ENCODE measurements at regions not wholly inside any gene's neighbourhood (a gene's known extent, or its start where the extent isn't known, plus 50 kb on each side); places are given as distances from the start of the nearest gene placed in this dataset.

DNA sequence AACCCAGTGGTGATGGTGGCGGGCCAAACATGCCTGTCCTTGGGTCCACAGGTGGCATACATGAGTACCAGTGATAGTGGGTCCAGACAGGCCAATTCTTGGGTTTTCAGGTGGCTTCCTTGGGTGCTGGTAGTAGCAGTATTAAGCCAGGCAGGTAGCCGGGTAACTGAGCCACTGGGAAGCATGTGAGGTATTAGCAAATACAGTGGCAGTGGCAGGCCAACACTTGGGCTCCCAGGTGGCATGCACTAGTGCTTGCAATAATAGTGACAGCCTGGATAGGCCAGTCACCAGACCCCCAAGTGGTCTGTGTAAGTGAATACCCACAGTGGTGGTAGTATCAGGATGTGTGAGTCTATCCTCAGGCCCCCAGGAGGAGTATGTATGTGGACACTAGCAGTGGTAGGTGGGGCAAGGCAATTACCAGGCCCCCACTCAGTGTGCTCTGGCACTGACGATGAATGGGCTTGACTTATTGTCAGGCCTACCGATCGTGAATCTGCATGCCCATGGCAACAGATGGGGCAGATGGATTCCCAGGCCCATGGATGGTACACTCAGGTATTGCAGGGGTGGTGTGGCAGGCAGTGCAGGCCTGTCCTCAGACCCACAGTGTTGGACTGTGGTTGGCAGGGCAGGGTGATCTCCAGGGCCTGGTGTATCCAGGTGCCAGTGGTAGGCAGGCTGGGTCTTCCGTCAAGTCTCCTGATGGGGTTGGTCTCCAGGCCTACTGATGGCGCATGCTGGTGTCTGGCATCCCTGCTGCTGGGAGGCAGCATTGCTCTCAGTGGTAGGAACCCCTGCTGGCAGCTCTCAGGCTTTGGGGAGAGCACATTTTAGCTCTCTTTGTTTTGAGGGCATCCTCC, 840.7 kb downstream of the FAM181B start:
- intact Hi-C loops (cut with DNase I): no loop called here
- no peak overlapping the region for H3K27ac ChIP-seq
- no peak overlapping the region for H3K4me3 ChIP-seq
- TF ChIP-seq POLR2A (IDR thresholded peaks at IDR 0.05) (no peak), EP300 (IDR thresholded peaks at IDR 0.05) (no peak)
- TF ChIP-seq, protein P1, sequence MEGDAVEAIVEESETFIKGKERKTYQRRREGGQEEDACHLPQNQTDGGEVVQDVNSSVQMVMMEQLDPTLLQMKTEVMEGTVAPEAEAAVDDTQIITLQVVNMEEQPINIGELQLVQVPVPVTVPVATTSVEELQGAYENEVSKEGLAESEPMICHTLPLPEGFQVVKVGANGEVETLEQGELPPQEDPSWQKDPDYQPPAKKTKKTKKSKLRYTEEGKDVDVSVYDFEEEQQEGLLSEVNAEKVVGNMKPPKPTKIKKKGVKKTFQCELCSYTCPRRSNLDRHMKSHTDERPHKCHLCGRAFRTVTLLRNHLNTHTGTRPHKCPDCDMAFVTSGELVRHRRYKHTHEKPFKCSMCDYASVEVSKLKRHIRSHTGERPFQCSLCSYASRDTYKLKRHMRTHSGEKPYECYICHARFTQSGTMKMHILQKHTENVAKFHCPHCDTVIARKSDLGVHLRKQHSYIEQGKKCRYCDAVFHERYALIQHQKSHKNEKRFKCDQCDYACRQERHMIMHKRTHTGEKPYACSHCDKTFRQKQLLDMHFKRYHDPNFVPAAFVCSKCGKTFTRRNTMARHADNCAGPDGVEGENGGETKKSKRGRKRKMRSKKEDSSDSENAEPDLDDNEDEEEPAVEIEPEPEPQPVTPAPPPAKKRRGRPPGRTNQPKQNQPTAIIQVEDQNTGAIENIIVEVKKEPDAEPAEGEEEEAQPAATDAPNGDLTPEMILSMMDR (IDR thresholded peaks at IDR 0.05): no peak
- H3K27me3 ChIP-seq: no peaks in the 10 kb centered on the region
- no peaks in the 10 kb centered on the region for H3K4me1 ChIP-seq (ENCODE audit: insufficient read depth)
- no peak for DNase-seq
- 92 to 95% (median 94%) methylated on average over 6 to 7 of the region's 7 CpGs for WGBS, 3 donors
- no peaks in the 10 kb centered on the region for H3K9me3 ChIP-seq
- no peaks in the 10 kb centered on the region for H3K36me3 ChIP-seq

DNA sequence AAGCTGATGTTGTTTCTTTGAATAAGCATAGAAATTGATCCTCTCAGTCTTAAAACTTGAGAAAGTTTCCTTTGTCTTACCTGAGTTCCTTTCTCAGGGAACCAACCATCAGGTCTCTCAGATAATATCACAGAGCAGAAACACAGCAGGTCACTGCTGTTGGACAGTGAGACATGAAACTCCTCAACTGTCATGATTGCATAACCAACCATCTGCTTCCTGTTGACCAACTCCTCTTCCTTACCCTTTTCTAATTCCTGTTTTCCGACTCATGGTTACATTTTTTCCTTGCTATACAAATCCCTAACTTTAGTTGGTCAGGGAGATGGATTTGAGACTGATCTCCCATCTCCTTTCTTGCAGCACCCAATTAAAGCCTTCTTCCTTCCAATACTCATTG, 845.3 kb downstream of the FAM181B start:
- Histone ChIP-seq H3K9me3 (no peaks in the 10 kb centered on the region), H3K36me3 (no peaks in the 10 kb centered on the region), H3K27me3 (no peaks in the 10 kb centered on the region), H3K4me1 (ENCODE audit: insufficient read depth) (no peaks in the 10 kb centered on the region), H3K27ac (no peak overlapping the region), H3K4me3 (no peak overlapping the region)
- intact Hi-C loops (cut with DNase I): no loop called here
- no peak for TF ChIP-seq EP300 (IDR thresholded peaks at IDR 0.05)
- no peak for TF ChIP-seq POLR2A (IDR thresholded peaks at IDR 0.05)
- TF ChIP-seq, protein P1 (IDR thresholded peaks at IDR 0.05): no peak
- WGBS, 3 donors: 72 to 82% (median 78%) methylated on average over 1 of the region's 1 CpG
- DNase-seq: no peak

DNA sequence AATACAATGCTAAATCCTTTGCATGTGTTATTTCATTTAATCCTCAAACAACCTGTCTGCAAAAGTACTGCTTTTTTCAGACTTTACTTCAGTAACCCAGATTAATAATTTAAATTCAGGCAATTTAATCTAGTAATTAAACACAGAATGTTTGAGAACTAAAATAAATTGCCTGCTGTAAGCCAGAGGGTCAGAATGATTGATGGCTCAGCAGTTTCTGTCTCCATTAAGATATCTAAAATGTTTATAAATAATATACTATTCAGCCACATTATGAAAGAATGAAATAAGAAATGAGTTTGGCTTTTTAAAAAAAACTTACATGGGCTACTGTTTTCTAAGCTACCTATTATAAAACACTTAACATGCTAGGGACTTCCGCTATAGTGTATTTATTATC, 846.0 kb downstream of the FAM181B start:
- no peaks in the 10 kb centered on the region for H3K4me1 ChIP-seq (ENCODE audit: insufficient read depth)
- no peak for DNase-seq
- H3K36me3 ChIP-seq: no peaks in the 10 kb centered on the region
- H3K9me3 ChIP-seq: no peaks in the 10 kb centered on the region
- no peak overlapping the region for H3K27ac ChIP-seq
- WGBS, 3 donors: 89 to 97% (median 95%) methylated on average over 1 of the region's 1 CpG
- intact Hi-C loops (cut with DNase I): no loop called here
- TF ChIP-seq POLR2A (IDR thresholded peaks at IDR 0.05) (no peak), EP300 (IDR thresholded peaks at IDR 0.05) (no peak)
- H3K27me3 ChIP-seq: no peaks in the 10 kb centered on the region
- no peak overlapping the region for H3K4me3 ChIP-seq

DNA sequence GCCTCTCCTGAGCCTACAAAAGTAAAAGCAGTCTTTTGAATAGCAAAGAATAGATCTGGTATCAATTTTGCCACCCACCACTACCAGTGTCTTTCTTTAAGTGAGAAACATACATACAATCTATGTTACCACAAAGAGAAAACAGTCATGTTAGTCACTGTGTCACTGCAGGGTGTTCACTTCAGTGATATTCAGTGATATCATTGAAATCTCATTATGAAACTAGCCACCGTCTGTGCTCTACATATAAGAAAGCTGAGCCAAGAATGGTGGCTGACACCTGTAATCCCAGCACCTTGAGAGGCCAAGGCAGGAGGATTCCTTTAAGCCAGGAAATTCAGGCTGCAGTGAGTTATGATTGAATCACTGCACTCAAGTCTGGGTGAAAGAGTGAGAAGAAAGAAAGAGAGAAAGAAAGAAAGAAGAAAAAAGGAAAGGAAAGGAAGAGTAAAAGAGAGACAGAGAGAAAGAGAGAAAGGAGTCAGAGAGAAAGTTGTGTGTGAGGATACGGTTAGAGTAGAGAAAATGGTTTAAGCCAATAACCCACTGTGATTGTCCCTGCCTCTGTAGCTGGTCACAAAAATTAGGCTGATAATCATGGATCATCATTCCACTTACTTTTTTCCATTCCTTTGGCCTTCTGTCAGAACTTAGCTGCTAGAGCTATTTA, 847.1 kb downstream of the FAM181B start:
- intact Hi-C loops (cut with DNase I): no loop called here
- no peak for DNase-seq
- whole genome bisulfite sequencing, 3 donors: 75 to 88% (median 77%) methylated on average over 2 of the region's 2 CpGs
- H3K4me1 ChIP-seq (ENCODE audit: insufficient read depth): no peaks in the 10 kb centered on the region
- no peak overlapping the region for H3K27ac ChIP-seq
- H3K9me3 ChIP-seq: no peaks in the 10 kb centered on the region
- H3K4me3 ChIP-seq: no peak overlapping the region
- no peaks in the 10 kb centered on the region for H3K27me3 ChIP-seq
- H3K36me3 ChIP-seq: no peaks in the 10 kb centered on the region
- TF ChIP-seq POLR2A (IDR thresholded peaks at IDR 0.05): no peak
- TF ChIP-seq EP300 (IDR thresholded peaks at IDR 0.05): no peak
- TF ChIP-seq, protein P1 (IDR thresholded peaks at IDR 0.05): no peak

DNA sequence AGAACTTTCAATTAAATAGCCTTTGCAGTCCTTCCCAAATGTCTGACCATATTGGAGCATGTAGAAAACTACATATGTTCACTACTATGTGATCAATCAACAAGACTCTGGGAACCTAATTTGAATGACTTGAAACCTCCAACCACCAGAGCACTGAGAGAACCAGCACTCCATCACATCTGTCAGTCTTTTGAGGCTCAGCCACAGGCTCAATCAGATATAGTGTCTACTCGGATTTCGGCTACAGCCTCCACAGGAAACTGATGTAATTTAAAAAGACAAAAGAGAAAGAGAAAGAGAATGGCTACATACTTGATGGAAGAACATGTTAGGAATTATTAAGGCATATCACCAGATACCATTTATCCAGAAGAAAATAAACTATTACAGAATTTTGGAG, 859.0 kb downstream of the FAM181B start:
- no peak for TF ChIP-seq EP300 (IDR thresholded peaks at IDR 0.05)
- TF ChIP-seq, protein P1 (IDR thresholded peaks at IDR 0.05): no peak
- TF ChIP-seq POLR2A (IDR thresholded peaks at IDR 0.05): no peak
- 60 to 69% (median 67%) methylated on average over 2 of the region's 2 CpGs for WGBS, 3 donors
- H3K27ac ChIP-seq: no peak overlapping the region
- no peaks in the 10 kb centered on the region for H3K36me3 ChIP-seq
- H3K4me1 ChIP-seq (ENCODE audit: insufficient read depth): no peaks in the 10 kb centered on the region
- no peaks in the 10 kb centered on the region for H3K27me3 ChIP-seq
- DNase-seq: no peak
- intact Hi-C loops (cut with DNase I): no loop called here
- H3K4me3 ChIP-seq: no peak overlapping the region
- no peaks in the 10 kb centered on the region for H3K9me3 ChIP-seq
